ENCODE measurements at regions not wholly inside any gene's neighbourhood (a gene's known extent, or its start where the extent isn't known, plus 50 kb on each side); places are given as distances from the start of the nearest gene placed in this dataset.

- no peak for ATAC-seq
- H3K36me3 ChIP-seq (ENCODE audit: low read depth, low read length), result no peaks in the 10 kb centered on the region
- H3K27me3 ChIP-seq (ENCODE audit: low read length), result no peaks in the 10 kb centered on the region
- H3K27ac ChIP-seq (ENCODE audit: low read length), result no peak overlapping the region
- H4K20me1 ChIP-seq (ENCODE audit: low read length), result no peaks in the 10 kb centered on the region
- BruUV-seq (replicated peaks), result no TSS peak
- ChIA-PET POLR2A (ENCODE audit: unreplicated experiment) (no interaction called here), CTCF (no interaction called here)
- DNase-seq, result peak; percentile 28
- H3K79me2 ChIP-seq (ENCODE audit: low read length), result no peaks in the 10 kb centered on the region
- intact Hi-C loops (cut with micrococcal nuclease), result loop anchor here (10.0 kb wide), 1 partner anchor 228 kb away; no protein-coding TSS in a partner anchor
- no peak overlapping the region for H3K4me3 ChIP-seq (ENCODE audit: low read length)
- no peak overlapping the region for H3K9ac ChIP-seq (ENCODE audit: low read length)
- H3K4me2 ChIP-seq (ENCODE audit: low read length), result no peak overlapping the region
- no peaks in the 10 kb centered on the region for H3K9me3 ChIP-seq (ENCODE audit: low read length)
- no peak for TF ChIP-seq EZH2phosphoT487 (IDR thresholded peaks at IDR 0.05; ENCODE audit: borderline replicate concordance, low read length)
- TF ChIP-seq CTCF (conservative IDR thresholded peaks at IDR 0.05; ENCODE audit: low read depth, low read length), result peak; percentile 61
- no peak for TF ChIP-seq EZH2 (IDR thresholded peaks at IDR 0.05; ENCODE audit: low read length, unreplicated experiment)
- no peaks in the 10 kb centered on the region for H3K9me2 ChIP-seq (replicated peaks; ENCODE audit: low read length)
- H3F3A ChIP-seq (ENCODE audit: low read length, unreplicated experiment), result no peaks in the 10 kb centered on the region
- no peak overlapping the region for H2AFZ ChIP-seq (ENCODE audit: low read length)
- H3K4me1 ChIP-seq (ENCODE audit: insufficient read depth, low read length), result no peaks in the 10 kb centered on the region
Measured at GRCh38 chr4:136637071-136637777, 895.1 kb downstream of the PCDH18 start.

GRCh38 chr4:136636155-136636554 is 896.1 kb downstream of the PCDH18 start:
- CTCF ChIA-PET, result no interaction called here
- TF ChIP-seq EZH2phosphoT487 (IDR thresholded peaks at IDR 0.05; ENCODE audit: borderline replicate concordance, low read length), result no peak
- TF ChIP-seq EZH2 (IDR thresholded peaks at IDR 0.05; ENCODE audit: low read length, unreplicated experiment), result no peak
- no peak for TF ChIP-seq CTCF (conservative IDR thresholded peaks at IDR 0.05; ENCODE audit: low read depth, low read length)
- Histone ChIP-seq H3K9ac (ENCODE audit: low read length) (no peak overlapping the region), H3K27ac (ENCODE audit: low read length) (no peak overlapping the region), H3K36me3 (ENCODE audit: low read depth, low read length) (no peaks in the 10 kb centered on the region), H4K20me1 (ENCODE audit: low read length) (no peaks in the 10 kb centered on the region), H3K4me2 (ENCODE audit: low read length) (no peak overlapping the region), H3K9me2 (replicated peaks; ENCODE audit: low read length) (no peaks in the 10 kb centered on the region), H3K4me3 (ENCODE audit: low read length) (no peak overlapping the region), H3K27me3 (ENCODE audit: low read length) (no peaks in the 10 kb centered on the region), H3K4me1 (ENCODE audit: insufficient read depth, low read length) (no peaks in the 10 kb centered on the region), H2AFZ (ENCODE audit: low read length) (no peak overlapping the region), H3K9me3 (ENCODE audit: low read length) (no peaks in the 10 kb centered on the region), H3F3A (ENCODE audit: low read length, unreplicated experiment) (no peaks in the 10 kb centered on the region), H3K79me2 (ENCODE audit: low read length) (no peaks in the 10 kb centered on the region)
- intact Hi-C loops (cut with micrococcal nuclease), result loop anchor here (10.0 kb wide), 1 partner anchor 229 kb away; no protein-coding TSS in a partner anchor
- POLR2A ChIA-PET (ENCODE audit: unreplicated experiment), result no interaction called here
- BruUV-seq (replicated peaks), result no TSS peak
- DNase-seq (no peak), ATAC-seq (no peak)

GRCh38 chr4:136634121-136634520 is 898.2 kb downstream of the PCDH18 start:
- no peak for DNase-seq
- Histone ChIP-seq H3K4me1 (ENCODE audit: insufficient read depth, low read length) (no peaks in the 10 kb centered on the region), H4K20me1 (ENCODE audit: low read length) (no peaks in the 10 kb centered on the region), H3K4me2 (ENCODE audit: low read length) (no peak overlapping the region), H3K9me2 (replicated peaks; ENCODE audit: low read length) (no peaks in the 10 kb centered on the region), H3K79me2 (ENCODE audit: low read length) (no peaks in the 10 kb centered on the region), H3F3A (ENCODE audit: low read length, unreplicated experiment) (no peaks in the 10 kb centered on the region), H3K27me3 (ENCODE audit: low read length) (no peaks in the 10 kb centered on the region), H2AFZ (ENCODE audit: low read length) (no peak overlapping the region), H3K9me3 (ENCODE audit: low read length) (no peaks in the 10 kb centered on the region), H3K4me3 (ENCODE audit: low read length) (no peak overlapping the region), H3K27ac (ENCODE audit: low read length) (no peak overlapping the region), H3K36me3 (ENCODE audit: low read depth, low read length) (no peaks in the 10 kb centered on the region), H3K9ac (ENCODE audit: low read length) (no peak overlapping the region)
- TF ChIP-seq EZH2phosphoT487 (IDR thresholded peaks at IDR 0.05; ENCODE audit: borderline replicate concordance, low read length), result no peak
- TF ChIP-seq CTCF (conservative IDR thresholded peaks at IDR 0.05; ENCODE audit: low read depth, low read length), result no peak
- TF ChIP-seq EZH2 (IDR thresholded peaks at IDR 0.05; ENCODE audit: low read length, unreplicated experiment), result no peak
- ATAC-seq, result no peak
- intact Hi-C loops (cut with micrococcal nuclease), result loop anchor here (10.0 kb wide), 1 partner anchor 231 kb away; no protein-coding TSS in a partner anchor
- POLR2A ChIA-PET (ENCODE audit: unreplicated experiment), result no interaction called here
- CTCF ChIA-PET, result no interaction called here
- no TSS peak for BruUV-seq (replicated peaks)
